ENCODE measurements at regions not wholly inside any gene's neighbourhood (a gene's known extent, or its start where the extent isn't known, plus 50 kb on each side); places are given as distances from the start of the nearest gene placed in this dataset.

DNA sequence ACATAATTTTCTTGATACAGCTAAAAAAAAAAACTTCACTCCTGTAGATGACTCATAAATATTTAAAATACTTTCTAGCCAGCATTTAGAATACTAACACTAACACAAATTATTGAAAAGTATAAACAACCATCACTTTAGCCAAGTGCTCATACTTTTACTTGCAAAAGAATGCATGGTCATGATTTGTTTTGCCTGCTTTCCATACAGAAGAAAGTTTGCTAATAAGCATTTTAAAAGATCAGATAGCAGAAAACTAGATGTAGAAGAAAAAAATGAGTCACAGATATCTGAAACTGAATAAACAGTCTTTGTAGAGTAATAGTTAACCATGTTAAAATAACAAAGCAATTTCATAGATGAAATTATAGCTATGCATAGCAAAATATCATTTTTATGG is 2280.4 kb upstream of the PCDH20 start:
- TF ChIP-seq, protein P1, sequence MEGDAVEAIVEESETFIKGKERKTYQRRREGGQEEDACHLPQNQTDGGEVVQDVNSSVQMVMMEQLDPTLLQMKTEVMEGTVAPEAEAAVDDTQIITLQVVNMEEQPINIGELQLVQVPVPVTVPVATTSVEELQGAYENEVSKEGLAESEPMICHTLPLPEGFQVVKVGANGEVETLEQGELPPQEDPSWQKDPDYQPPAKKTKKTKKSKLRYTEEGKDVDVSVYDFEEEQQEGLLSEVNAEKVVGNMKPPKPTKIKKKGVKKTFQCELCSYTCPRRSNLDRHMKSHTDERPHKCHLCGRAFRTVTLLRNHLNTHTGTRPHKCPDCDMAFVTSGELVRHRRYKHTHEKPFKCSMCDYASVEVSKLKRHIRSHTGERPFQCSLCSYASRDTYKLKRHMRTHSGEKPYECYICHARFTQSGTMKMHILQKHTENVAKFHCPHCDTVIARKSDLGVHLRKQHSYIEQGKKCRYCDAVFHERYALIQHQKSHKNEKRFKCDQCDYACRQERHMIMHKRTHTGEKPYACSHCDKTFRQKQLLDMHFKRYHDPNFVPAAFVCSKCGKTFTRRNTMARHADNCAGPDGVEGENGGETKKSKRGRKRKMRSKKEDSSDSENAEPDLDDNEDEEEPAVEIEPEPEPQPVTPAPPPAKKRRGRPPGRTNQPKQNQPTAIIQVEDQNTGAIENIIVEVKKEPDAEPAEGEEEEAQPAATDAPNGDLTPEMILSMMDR (IDR thresholded peaks at IDR 0.05): no peak
- TF ChIP-seq POLR2AphosphoS5 (IDR thresholded peaks at IDR 0.05) (no peak), EP300 (IDR thresholded peaks at IDR 0.05) (no peak), POLR2A (IDR thresholded peaks at IDR 0.05) (no peak)

Data from suprapubic skin (tissue), 4 donors.